IgD-negative memory B cell (primary cell): ENCODE measurements at regions not wholly inside any gene's neighbourhood (a gene's known extent, or its start where the extent isn't known, plus 50 kb on each side); places are given as distances from the start of the nearest gene placed in this dataset.

ENCODE experiments used
- H3K27ac Mint-ChIP-seq, 3 donors: one replicate each; pipeline ENCODE4 v1.8.0; 2020 to 2022; ENCODE audit warnings: mild to moderate bottlenecking in 3 of 3, mixed read lengths in 3 of 3, moderate library complexity in 1 of 3
- H3K27me3 Mint-ChIP-seq: one replicate; pipeline ENCODE4 v1.8.0; 2021; ENCODE audit warnings: mixed read lengths
- H3K36me3 Mint-ChIP-seq: one replicate; pipeline ENCODE4 v1.8.0; 2020; ENCODE audit warnings: mild to moderate bottlenecking, mixed read lengths
- H3K4me1 Mint-ChIP-seq, 3 donors: one replicate each; pipeline ENCODE4 v1.8.0; 2020 to 2022; ENCODE audit warnings: mixed read lengths in 3 of 3, mild to moderate bottlenecking in 1 of 3
- H3K4me3 Mint-ChIP-seq, 4 donors: one replicate each; pipeline ENCODE4 v1.8.0; 2020 to 2022; ENCODE audit warnings: mild to moderate bottlenecking in 4 of 4, mixed read lengths in 4 of 4, moderate library complexity in 3 of 4
- H3K9me3 Mint-ChIP-seq, 3 donors: one replicate each; pipeline ENCODE4 v1.8.0; 2020 to 2021; ENCODE audit warnings: mixed read lengths in 3 of 3, mild to moderate bottlenecking in 1 of 3

GRCh38 chr2:65791404-65791975 is 359.1 kb upstream of the SPRED2 start:
- H3K27ac Mint-ChIP-seq: no peak overlapping the region
- H3K4me3 Mint-ChIP-seq: no peak overlapping the region
- H3K4me1 Mint-ChIP-seq: no peaks in the 10 kb centered on the region
- H3K9me3 Mint-ChIP-seq: peaks cover 0 to 5% (median 0%) of the 10 kb centered on the region in 3 donors
- peaks cover 1% of the 10 kb centered on the region for H3K27me3 Mint-ChIP-seq
- no peaks in the 10 kb centered on the region for H3K36me3 Mint-ChIP-seq

DNA sequence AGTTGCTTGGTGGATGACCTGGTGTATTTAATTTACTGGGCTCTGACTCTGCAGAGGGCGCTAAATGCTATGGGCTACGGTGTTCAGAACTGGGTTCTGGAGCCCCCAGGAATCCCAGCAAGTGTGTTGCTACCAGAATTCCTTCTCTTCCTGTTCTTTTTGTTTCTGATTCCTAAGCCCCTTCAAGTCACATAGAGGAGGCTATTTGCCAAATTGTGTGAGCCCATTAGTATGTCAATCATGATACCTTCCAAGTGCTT is 358.2 kb upstream of the SPRED2 start:
- Mint-ChIP-seq H3K9me3 (peaks cover 0 to 1% (median 0%) of the 10 kb centered on the region in 3 donors), H3K27me3 (peaks cover 2% of the 10 kb centered on the region), H3K36me3 (no peaks in the 10 kb centered on the region), H3K4me1 (no peaks in the 10 kb centered on the region), H3K4me3 (no peak overlapping the region), H3K27ac (no peak overlapping the region)

- Mint-ChIP-seq H3K4me3 (no peak overlapping the region), H3K9me3 (peaks cover 0 to 1% (median 0%) of the 10 kb centered on the region in 3 donors), H3K27ac (no peak overlapping the region), H3K4me1 (no peaks in the 10 kb centered on the region), H3K27me3 (peaks cover 3% of the 10 kb centered on the region), H3K36me3 (no peaks in the 10 kb centered on the region)
Measured at GRCh38 chr2:65789923-65790675, 357.7 kb upstream of the SPRED2 start.

DNA sequence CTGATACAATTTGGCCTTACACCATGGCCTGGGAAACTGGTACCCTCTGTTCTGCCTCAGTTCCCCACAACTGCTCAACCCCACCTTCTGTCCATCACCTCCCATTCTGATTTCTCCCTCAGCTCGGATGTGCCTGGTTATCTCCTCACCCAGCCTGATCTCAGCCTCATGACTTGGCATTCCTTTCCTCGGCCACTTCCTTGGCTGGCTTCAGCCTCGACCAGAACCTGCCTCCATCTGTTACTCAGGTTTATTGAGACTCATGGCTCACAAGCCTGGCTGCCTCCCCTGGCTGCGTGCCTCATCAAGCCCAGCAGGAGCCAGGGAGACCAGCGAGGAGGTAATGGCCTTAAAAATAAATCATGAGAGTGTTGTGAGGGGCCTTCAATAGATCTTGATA is 356.2 kb upstream of the SPRED2 start:
- Mint-ChIP-seq H3K4me3 (no peak overlapping the region), H3K4me1 (no peaks in the 10 kb centered on the region), H3K27me3 (peaks cover 3% of the 10 kb centered on the region), H3K9me3 (peaks cover 0 to 1% (median 0%) of the 10 kb centered on the region in 3 donors), H3K36me3 (no peaks in the 10 kb centered on the region), H3K27ac (no peak overlapping the region)

GRCh38 chr2:65786765-65787164 is 354.4 kb upstream of the SPRED2 start:
- Mint-ChIP-seq H3K9me3 (peaks cover 0 to 1% (median 0%) of the 10 kb centered on the region in 3 donors), H3K27ac (no peak overlapping the region), H3K4me1 (no peaks in the 10 kb centered on the region), H3K27me3 (peaks cover 6% of the 10 kb centered on the region), H3K36me3 (no peaks in the 10 kb centered on the region), H3K4me3 (no peak overlapping the region)

DNA sequence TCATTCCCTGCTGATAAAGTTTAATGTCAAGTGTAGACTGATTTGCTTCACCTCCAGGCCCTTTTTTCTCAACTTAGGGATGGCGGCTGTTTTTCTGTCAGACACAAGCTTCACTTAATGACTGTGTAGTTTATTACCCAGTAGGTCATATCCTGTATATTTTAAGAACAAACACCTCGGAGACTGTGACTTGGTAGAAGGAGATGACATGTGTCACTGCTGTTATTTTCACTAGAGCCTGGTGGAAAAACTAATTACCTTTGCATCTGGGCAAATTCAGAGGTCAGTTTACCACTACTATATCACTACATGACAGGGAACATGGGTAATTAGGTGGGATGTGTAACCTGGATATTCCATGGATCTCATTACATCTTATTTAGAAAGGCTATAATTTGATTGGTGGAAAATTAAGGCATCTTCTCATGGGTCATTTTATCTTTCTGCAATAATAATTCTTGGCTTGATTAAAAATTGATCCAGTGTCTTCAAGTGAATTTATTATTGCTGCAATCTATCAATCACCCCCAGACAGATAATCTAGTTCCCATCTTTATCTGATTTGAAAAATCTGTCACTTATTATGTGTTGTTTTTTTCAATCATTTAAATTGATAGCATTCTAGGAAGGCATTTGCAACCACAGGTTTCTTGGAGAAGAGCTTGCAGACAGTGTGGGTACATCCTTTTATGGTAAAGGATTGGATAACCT is 353.8 kb upstream of the SPRED2 start:
- H3K36me3 Mint-ChIP-seq: no peaks in the 10 kb centered on the region

GRCh38 chr2:65782996-65783650 is 350.7 kb upstream of the SPRED2 start:
- Mint-ChIP-seq H3K9me3 (peaks cover 0 to 1% (median 0%) of the 10 kb centered on the region in 3 donors), H3K36me3 (no peaks in the 10 kb centered on the region), H3K27ac (no peak overlapping the region), H3K4me1 (no peaks in the 10 kb centered on the region), H3K4me3 (no peak overlapping the region), H3K27me3 (peaks cover 11% of the 10 kb centered on the region)

More for the DNA sequence above, 353.8 kb upstream of the SPRED2 start:
- H3K27me3 Mint-ChIP-seq: peaks cover 6% of the 10 kb centered on the region
- H3K4me3 Mint-ChIP-seq: no peak overlapping the region
- peaks cover 0 to 1% (median 0%) of the 10 kb centered on the region in 3 donors for H3K9me3 Mint-ChIP-seq
- no peaks in the 10 kb centered on the region for H3K4me1 Mint-ChIP-seq
- no peak overlapping the region for H3K27ac Mint-ChIP-seq

DNA sequence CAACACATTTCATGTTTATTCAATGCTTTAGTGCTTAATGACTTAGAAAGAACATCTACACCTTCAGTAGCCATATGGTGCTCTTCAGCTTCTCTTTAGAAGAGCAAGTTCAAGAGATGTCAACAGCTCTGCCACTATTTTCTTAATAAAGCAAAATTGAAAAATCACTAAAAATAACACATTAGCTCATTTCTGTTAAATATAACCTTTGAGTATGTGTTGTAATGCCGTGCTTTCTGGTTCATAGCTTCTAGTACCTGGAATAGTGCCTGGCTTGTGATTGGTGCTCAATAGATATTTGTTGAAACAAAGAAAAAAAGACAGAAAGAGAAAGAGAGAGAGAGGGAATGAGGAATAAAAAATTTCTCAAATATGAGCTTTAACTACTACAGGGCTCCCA is 349.8 kb upstream of the SPRED2 start:
- H3K4me3 Mint-ChIP-seq: no peak overlapping the region
- H3K9me3 Mint-ChIP-seq: no peaks in the 10 kb centered on the region
- H3K27me3 Mint-ChIP-seq: peaks cover 11% of the 10 kb centered on the region
- H3K4me1 Mint-ChIP-seq: no peaks in the 10 kb centered on the region
- H3K27ac Mint-ChIP-seq: no peak overlapping the region
- no peaks in the 10 kb centered on the region for H3K36me3 Mint-ChIP-seq

- H3K9me3 Mint-ChIP-seq: no peaks in the 10 kb centered on the region
- H3K36me3 Mint-ChIP-seq: no peaks in the 10 kb centered on the region
- H3K4me3 Mint-ChIP-seq: no peak overlapping the region
- H3K27ac Mint-ChIP-seq: no peak overlapping the region
- H3K27me3 Mint-ChIP-seq: peaks cover 11% of the 10 kb centered on the region
- H3K4me1 Mint-ChIP-seq: no peaks in the 10 kb centered on the region
Measured at GRCh38 chr2:65781756-65782155, 349.4 kb upstream of the SPRED2 start.

GRCh38 chr2:65779021-65779420 is 346.6 kb upstream of the SPRED2 start:
- no peaks in the 10 kb centered on the region for H3K4me1 Mint-ChIP-seq

GRCh38 chr2:65778137-65778536 is 345.7 kb upstream of the SPRED2 start:
- Mint-ChIP-seq H3K27ac (no peak overlapping the region), H3K4me1 (no peaks in the 10 kb centered on the region), H3K9me3 (peaks cover 0 to 2% (median 0%) of the 10 kb centered on the region in 3 donors), H3K4me3 (no peak overlapping the region), H3K27me3 (peaks cover 8% of the 10 kb centered on the region), H3K36me3 (no peaks in the 10 kb centered on the region)

More at GRCh38 chr2:65779021-65779420, 346.6 kb upstream of the SPRED2 start:
- H3K9me3 Mint-ChIP-seq: no peaks in the 10 kb centered on the region
- H3K36me3 Mint-ChIP-seq: no peaks in the 10 kb centered on the region
- no peak overlapping the region for H3K4me3 Mint-ChIP-seq
- peaks cover 8% of the 10 kb centered on the region for H3K27me3 Mint-ChIP-seq
- no peak overlapping the region for H3K27ac Mint-ChIP-seq

GRCh38 chr2:65775839-65776238 is 343.4 kb upstream of the SPRED2 start:
- peaks cover 4% of the 10 kb centered on the region for H3K27me3 Mint-ChIP-seq
- no peaks in the 10 kb centered on the region for H3K36me3 Mint-ChIP-seq
- H3K27ac Mint-ChIP-seq: no peak overlapping the region
- no peaks in the 10 kb centered on the region for H3K4me1 Mint-ChIP-seq
- H3K4me3 Mint-ChIP-seq: no peak overlapping the region
- peaks cover 0 to 6% (median 0%) of the 10 kb centered on the region in 3 donors for H3K9me3 Mint-ChIP-seq

- no peak overlapping the region for H3K4me3 Mint-ChIP-seq
- H3K9me3 Mint-ChIP-seq: peaks cover 0 to 11% (median 0%) of the 10 kb centered on the region in 3 donors
- H3K27me3 Mint-ChIP-seq: peaks cover 7% of the 10 kb centered on the region
- no peak overlapping the region for H3K27ac Mint-ChIP-seq
- no peaks in the 10 kb centered on the region for H3K4me1 Mint-ChIP-seq
- H3K36me3 Mint-ChIP-seq: no peaks in the 10 kb centered on the region
Measured at GRCh38 chr2:65767946-65768345, 335.5 kb upstream of the SPRED2 start.

- no peaks in the 10 kb centered on the region for H3K4me1 Mint-ChIP-seq
- H3K27ac Mint-ChIP-seq: no peak overlapping the region
- H3K4me3 Mint-ChIP-seq: no peak overlapping the region
- no peaks in the 10 kb centered on the region for H3K36me3 Mint-ChIP-seq
- peaks cover 7% of the 10 kb centered on the region for H3K27me3 Mint-ChIP-seq
- H3K9me3 Mint-ChIP-seq: peaks cover 0 to 7% (median 0%) of the 10 kb centered on the region in 3 donors
Measured at GRCh38 chr2:65766768-65767267, 334.4 kb upstream of the SPRED2 start.

- no peaks in the 10 kb centered on the region for H3K36me3 Mint-ChIP-seq
- peak overlapping the region in 1 of 3 donors; percentile 40 for H3K27ac Mint-ChIP-seq
- H3K4me1 Mint-ChIP-seq: no peaks in the 10 kb centered on the region
- peaks cover 0 to 5% (median 0%) of the 10 kb centered on the region in 3 donors for H3K9me3 Mint-ChIP-seq
- H3K27me3 Mint-ChIP-seq: peaks cover 11% of the 10 kb centered on the region
- H3K4me3 Mint-ChIP-seq: no peak overlapping the region
Measured at GRCh38 chr2:65765376-65765775, 333.0 kb upstream of the SPRED2 start.
